Eye (tissue), 1 donor: ENCODE measurements at regions not wholly inside any gene's neighbourhood (a gene's known extent, or its start where the extent isn't known, plus 50 kb on each side); places are given as distances from the start of the nearest gene placed in this dataset.

Experiments
- DNase-seq: peaks from one replicate; pipeline ENCODE4 v3.0.0-alpha.2; 2015

GRCh38 chr10:55353414-55353813, 552.4 kb upstream of the PCDH15 start:
- no peak for DNase-seq

GRCh38 chr10:55351431-55351830, 550.4 kb upstream of the PCDH15 start:
- DNase-seq = no peak

- DNase-seq = no peak
These were observed 547.5 kb upstream of the PCDH15 start for GRCh38 chr10:55348534-55348933.

- no peak for DNase-seq
These were observed 529.5 kb upstream of the PCDH15 start for GRCh38 chr10:55330486-55330885.

GRCh38 chr10:55329796-55330195, 528.8 kb upstream of the PCDH15 start:
- no peak for DNase-seq

GRCh38 chr10:55320187-55320700, 519.2 kb upstream of the PCDH15 start:
- DNase-seq = no peak

- DNase-seq = no peak
These were observed 511.0 kb upstream of the PCDH15 start for GRCh38 chr10:55311848-55312635.

GRCh38 chr10:55310143-55310542, 509.1 kb upstream of the PCDH15 start:
- DNase-seq = no peak

- no peak for DNase-seq
These were observed 504.3 kb upstream of the PCDH15 start for GRCh38 chr10:55305285-55305684.

GRCh38 chr10:55287346-55287745, 486.3 kb upstream of the PCDH15 start:
- no peak for DNase-seq

GRCh38 chr10:55283031-55283430, 482.0 kb upstream of the PCDH15 start:
- DNase-seq = no peak

GRCh38 chr10:55280696-55281095, 479.7 kb upstream of the PCDH15 start:
- DNase-seq = peak; percentile 49

GRCh38 chr10:55277549-55277948, 476.5 kb upstream of the PCDH15 start:
- DNase-seq = no peak

GRCh38 chr10:55274367-55274766, 473.3 kb upstream of the PCDH15 start:
- DNase-seq = no peak

- DNase-seq = no peak
These were observed 472.9 kb upstream of the PCDH15 start for GRCh38 chr10:55273946-55274345.

GRCh38 chr10:55272886-55273285, 471.9 kb upstream of the PCDH15 start:
- DNase-seq = no peak

- no peak for DNase-seq
These were observed 465.8 kb upstream of the PCDH15 start for GRCh38 chr10:55266797-55267196.

GRCh38 chr10:55263327-55263726, 462.3 kb upstream of the PCDH15 start:
- DNase-seq = no peak

- DNase-seq = no peak
These were observed 441.5 kb upstream of the PCDH15 start for GRCh38 chr10:55242544-55242943.

GRCh38 chr10:55237462-55237861, 436.4 kb upstream of the PCDH15 start:
- DNase-seq = no peak

- DNase-seq = no peak
These were observed 432.5 kb upstream of the PCDH15 start for GRCh38 chr10:55233505-55233904.

- DNase-seq = no peak
These were observed 432.1 kb upstream of the PCDH15 start for GRCh38 chr10:55233090-55233489.

GRCh38 chr10:55232553-55232952, 431.5 kb upstream of the PCDH15 start:
- DNase-seq = no peak

- no peak for DNase-seq
These were observed 426.9 kb upstream of the PCDH15 start for GRCh38 chr10:55227967-55228366.
